Duodenal mucosa (tissue), 2 donors: ENCODE measurements at regions not wholly inside any gene's neighbourhood (a gene's known extent, or its start where the extent isn't known, plus 50 kb on each side); places are given as distances from the start of the nearest gene placed in this dataset.
"Not testable (repeated sequence)": the region's sequence is repeated elsewhere in the genome, so short reads cannot be mapped to it uniquely, and the experiment has no call there.

Experiments used
- H3K27ac ChIP-seq: one replicate; pipeline ENCODE4 v1.7.0; 2013; ENCODE audit warnings: low read depth, low read length
- H3K27me3 ChIP-seq, 2 donors: one replicate each; pipeline ENCODE4 v1.7.0; 2013; ENCODE audit warnings: low read length in 2 of 2, control low read depth in 1 of 2; ENCODE audit not compliant: insufficient read depth in 2 of 2, control insufficient read depth in 1 of 2
- H3K36me3 ChIP-seq, 2 donors: one replicate each; pipeline ENCODE4 v1.7.0; 2013; ENCODE audit warnings: low read length in 2 of 2, control low read depth in 1 of 2; ENCODE audit not compliant: insufficient read depth in 2 of 2, control insufficient read depth in 1 of 2
- H3K4me1 ChIP-seq, 2 donors: one replicate each; pipeline ENCODE4 v1.7.0; 2013; ENCODE audit warnings: low read length in 2 of 2, control low read depth in 1 of 2; ENCODE audit not compliant: insufficient read depth in 2 of 2, control insufficient read depth in 1 of 2
- H3K4me3 ChIP-seq, 2 donors: one replicate each; pipeline ENCODE4 v1.7.0; 2013; ENCODE audit warnings: low read length in 2 of 2, low read depth in 1 of 2
- H3K9ac ChIP-seq, 2 donors: one replicate each; pipeline ENCODE4 v1.7.0; 2013; ENCODE audit warnings: low read length in 2 of 2, low read depth in 1 of 2
- H3K9me3 ChIP-seq, 2 donors: one replicate each; pipeline ENCODE4 v1.7.0; 2013; ENCODE audit warnings: low read length in 2 of 2, control low read depth in 1 of 2; ENCODE audit not compliant: control insufficient read depth in 1 of 2

DNA sequence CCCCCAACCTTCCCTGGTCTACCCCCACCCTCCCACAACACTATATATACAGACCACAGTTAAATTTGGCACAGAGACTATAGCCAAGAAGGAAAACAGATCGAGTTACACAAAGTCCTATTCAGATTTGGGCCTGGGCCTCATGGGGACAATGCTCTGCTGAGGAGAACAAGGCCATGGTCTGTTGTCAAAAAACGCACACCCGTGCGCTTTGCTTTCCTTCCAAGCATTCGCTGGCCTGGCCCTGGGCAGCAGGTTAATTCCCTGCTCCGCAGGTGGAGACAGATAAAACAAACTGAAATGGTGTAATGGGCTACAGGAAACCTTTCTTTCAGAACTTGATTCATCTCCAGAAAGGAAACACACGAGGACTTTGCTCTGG is 256.2 kb downstream of the BCL2L11 start:
- not testable (repeated sequence) for H3K27ac ChIP-seq, H3K9me3 ChIP-seq, H3K4me1 ChIP-seq, H3K27me3 ChIP-seq, H3K36me3 ChIP-seq, H3K4me3 ChIP-seq, H3K9ac ChIP-seq

DNA sequence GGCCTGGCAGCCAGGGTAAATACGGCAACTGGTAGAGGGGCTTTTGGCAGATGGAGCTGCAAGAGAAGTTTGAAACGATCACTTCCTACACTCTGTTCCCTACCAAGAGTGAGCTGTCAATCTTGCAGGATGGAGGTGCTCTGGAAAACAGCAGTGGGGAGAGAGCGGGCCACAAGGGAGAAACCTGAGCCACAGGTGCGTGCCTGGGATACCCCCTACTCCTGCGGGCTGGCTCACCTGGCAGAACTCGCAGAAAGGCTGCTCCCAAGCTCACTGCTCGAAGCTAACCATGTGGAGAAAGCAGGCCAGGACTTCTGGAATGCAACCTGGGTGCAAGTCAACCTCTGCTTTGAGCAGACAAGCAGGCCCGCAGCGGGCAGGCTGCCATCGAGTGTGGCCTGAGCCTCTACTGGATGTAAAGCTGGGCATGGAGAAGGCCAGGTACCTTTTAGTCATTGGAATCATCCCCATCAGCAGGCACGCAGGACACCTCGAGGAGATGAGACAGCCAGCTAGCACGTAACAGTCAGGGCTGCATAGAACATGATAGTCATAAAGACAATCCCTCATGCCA is 256.8 kb downstream of the BCL2L11 start:
- H3K9me3 ChIP-seq, H3K27me3 ChIP-seq, H3K27ac ChIP-seq, H3K4me1 ChIP-seq, H3K36me3 ChIP-seq, H3K9ac ChIP-seq, H3K4me3 ChIP-seq: not testable (repeated sequence)

DNA sequence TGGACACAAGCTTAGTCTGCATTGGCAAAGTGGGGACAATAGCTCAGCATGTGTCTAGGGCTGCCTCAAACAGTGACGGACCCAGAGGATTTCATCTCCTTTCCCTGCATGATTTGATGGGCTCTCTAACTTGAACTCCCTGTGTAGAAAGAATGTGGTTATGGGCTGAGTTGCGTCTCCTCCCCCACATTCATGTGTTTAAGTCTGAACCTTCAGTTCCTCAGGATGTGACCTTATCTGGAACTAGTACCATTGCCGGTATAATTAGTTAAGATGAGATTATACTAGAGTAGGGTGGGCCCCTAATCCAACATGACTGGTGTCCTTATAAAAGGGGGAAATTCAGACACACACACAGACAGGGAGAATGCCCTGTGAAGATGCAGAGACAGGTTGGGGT is 257.6 kb downstream of the BCL2L11 start:
- H3K27me3 ChIP-seq, H3K36me3 ChIP-seq, H3K27ac ChIP-seq, H3K9me3 ChIP-seq, H3K4me1 ChIP-seq, H3K9ac ChIP-seq, H3K4me3 ChIP-seq: not testable (repeated sequence)

DNA sequence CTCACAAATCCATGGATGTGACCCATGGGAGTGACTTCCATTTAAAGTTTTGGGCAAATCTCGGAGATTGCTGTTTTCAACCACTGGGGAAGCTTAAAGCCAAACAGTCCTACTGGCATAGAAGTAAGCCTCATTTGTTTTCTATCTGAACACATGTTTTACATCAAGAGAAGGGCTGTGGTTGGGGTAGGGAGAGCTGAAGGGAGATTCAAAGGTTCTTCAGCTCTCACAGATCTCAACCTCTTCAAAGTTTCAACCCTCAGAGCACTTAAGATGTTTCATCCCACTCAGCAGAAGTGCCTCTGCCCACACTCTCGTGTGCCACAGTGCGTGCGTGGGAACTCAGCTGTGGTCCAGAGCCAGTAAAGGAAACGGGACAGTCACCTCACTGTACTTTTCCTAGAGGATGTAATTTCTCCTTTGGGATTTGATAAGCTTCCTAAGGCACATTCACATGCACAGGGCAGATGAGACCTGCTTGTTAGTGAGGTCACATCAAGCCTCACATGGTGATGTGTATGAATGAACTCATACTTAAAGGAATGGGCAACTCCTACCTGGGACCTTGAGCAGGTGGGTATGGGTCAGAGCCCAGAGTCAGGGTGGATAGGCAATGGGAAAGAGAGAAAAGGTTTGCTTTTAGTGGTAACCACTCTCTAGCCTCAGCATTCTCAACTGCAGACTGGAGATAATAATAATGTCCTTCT is 260.2 kb downstream of the BCL2L11 start:
- not testable (repeated sequence) for H3K27me3 ChIP-seq, H3K36me3 ChIP-seq, H3K27ac ChIP-seq, H3K4me3 ChIP-seq, H3K9ac ChIP-seq, H3K9me3 ChIP-seq, H3K4me1 ChIP-seq

DNA sequence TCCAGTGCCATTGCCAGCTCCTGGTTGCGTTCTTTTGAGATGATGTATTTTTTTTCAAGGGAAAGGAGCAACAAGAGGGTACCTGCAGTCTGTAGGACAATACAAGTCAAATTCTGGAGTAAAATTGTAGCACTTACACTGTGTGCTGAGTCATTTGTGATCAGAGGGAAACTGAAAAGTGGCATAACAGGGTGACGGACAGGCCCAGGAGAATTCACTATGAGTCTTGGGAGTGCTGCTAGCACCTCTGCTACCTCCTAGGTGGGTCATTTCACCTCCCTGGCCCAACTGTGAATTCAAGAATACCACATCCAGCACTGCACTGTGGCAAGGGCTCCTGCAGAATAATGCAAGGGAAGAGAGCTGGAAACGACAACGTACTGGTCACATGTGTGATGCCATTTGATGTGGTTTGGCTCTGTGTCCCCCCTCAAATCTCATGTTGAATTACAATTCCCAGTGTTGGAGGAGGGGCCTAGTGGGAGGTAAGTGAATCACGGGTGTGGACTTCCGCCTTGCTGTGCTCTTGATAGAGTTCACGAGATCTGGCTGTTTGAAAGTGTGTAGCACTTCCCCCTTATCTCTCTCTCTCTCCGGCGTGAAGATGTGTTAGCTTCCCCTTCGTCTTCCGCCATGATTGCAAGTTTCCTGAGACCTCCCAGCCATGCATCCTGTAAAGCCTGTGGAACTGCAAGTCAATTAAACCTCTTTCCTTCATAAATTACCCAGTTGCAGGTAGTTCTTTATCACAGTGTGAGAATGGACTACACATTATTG is 261.0 kb downstream of the BCL2L11 start:
- not testable (repeated sequence) for H3K4me3 ChIP-seq, H3K27ac ChIP-seq, H3K36me3 ChIP-seq, H3K9me3 ChIP-seq, H3K9ac ChIP-seq, H3K27me3 ChIP-seq, H3K4me1 ChIP-seq

DNA sequence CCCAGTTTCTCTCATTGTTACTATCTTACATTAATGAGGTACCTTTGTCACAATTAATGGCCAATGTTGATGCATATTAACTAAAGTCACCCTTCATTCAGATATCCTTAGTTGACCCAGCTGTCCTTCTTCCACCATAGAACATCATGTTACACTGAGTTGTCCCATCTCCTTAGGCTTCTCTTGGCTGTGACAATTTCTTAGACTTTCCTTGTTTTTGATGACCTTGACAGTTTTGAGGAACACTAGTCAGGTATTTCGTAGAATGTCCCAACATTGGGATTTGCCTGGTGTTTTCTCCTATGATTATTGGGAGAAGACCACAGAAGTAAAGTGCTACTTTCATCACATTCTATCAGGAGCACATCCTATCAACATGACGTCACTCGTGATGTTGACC is 261.8 kb downstream of the BCL2L11 start:
- H3K4me3 ChIP-seq, H3K36me3 ChIP-seq, H3K4me1 ChIP-seq, H3K27me3 ChIP-seq, H3K9ac ChIP-seq, H3K27ac ChIP-seq, H3K9me3 ChIP-seq: not testable (repeated sequence)

DNA sequence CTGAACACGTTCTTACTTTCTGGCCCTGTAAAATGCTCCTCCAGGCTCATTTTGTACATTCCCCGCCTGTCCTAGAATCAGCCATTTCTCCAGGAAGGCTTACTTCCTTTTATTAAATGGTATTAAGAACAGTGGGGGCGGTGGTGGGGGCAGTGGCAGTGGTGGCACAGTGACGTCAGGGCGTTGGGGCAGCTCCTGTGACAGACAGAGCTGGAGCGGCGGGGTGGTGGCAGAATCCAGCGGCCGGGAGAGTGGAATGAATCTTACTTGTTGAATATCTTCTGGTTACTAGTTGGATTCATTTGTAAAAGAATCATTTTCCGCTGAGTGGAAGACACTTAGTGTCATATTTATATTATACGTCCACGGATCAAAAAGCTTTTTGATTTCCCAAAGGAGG is 262.6 kb downstream of the BCL2L11 start:
- H3K27me3 ChIP-seq, H3K27ac ChIP-seq, H3K9ac ChIP-seq, H3K9me3 ChIP-seq, H3K4me1 ChIP-seq, H3K4me3 ChIP-seq, H3K36me3 ChIP-seq: not testable (repeated sequence)

DNA sequence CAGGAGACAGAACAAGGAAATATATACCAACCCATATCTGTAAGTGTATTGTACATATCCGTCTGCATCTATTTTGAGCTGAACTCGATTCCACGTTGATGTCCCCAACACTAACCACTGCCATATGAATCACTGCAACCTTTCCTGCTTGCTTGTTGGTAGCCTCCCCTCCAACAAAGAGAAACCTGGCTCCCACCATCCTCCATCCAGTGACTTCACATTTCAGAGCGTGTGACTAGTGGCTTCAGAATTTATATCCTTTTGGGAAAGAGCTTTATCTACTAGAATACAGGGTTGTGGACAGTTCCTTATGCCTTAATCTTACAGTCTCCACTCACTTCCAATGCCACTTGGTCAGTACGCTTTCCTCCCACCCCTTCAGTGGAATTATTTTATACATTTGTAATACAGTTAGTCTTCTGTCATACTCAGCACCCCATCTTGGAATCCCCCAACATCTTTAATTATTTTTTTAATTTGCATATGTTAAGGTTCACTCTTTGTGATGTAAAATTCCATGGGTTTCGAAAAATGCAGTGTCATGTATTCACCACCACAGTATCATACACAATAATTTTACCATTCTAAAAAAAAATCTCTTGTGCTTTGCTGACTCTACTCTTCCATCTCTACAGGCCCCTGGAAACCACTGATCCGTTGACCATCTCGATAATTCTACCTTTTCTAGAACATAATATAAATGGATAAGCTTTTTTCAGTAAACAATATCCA is 264.7 kb downstream of the BCL2L11 start:
- H3K4me1 ChIP-seq, H3K9me3 ChIP-seq, H3K27ac ChIP-seq, H3K36me3 ChIP-seq, H3K4me3 ChIP-seq, H3K27me3 ChIP-seq, H3K9ac ChIP-seq: not testable (repeated sequence)

DNA sequence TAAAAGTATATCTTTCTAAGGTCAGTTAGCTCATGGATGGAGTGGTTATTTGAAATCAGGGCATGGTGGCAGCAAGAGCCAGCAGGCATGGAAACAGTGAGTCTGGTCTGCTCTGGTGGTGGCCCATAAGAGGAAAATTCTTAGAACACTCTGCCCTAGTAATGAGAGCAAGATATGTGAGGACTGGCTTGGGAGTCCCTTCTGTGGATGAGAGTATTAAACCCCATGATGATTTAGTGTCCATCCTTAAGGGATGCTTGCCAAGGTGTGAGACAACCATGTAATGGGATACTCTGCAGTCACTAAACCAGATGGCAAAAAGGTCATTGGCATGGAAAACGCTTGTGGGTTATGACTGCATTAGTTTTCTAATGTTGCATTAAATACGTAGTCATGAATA is 269.9 kb downstream of the BCL2L11 start:
- not testable (repeated sequence) for H3K9ac ChIP-seq, H3K27me3 ChIP-seq, H3K4me3 ChIP-seq, H3K4me1 ChIP-seq, H3K36me3 ChIP-seq, H3K9me3 ChIP-seq, H3K27ac ChIP-seq

DNA sequence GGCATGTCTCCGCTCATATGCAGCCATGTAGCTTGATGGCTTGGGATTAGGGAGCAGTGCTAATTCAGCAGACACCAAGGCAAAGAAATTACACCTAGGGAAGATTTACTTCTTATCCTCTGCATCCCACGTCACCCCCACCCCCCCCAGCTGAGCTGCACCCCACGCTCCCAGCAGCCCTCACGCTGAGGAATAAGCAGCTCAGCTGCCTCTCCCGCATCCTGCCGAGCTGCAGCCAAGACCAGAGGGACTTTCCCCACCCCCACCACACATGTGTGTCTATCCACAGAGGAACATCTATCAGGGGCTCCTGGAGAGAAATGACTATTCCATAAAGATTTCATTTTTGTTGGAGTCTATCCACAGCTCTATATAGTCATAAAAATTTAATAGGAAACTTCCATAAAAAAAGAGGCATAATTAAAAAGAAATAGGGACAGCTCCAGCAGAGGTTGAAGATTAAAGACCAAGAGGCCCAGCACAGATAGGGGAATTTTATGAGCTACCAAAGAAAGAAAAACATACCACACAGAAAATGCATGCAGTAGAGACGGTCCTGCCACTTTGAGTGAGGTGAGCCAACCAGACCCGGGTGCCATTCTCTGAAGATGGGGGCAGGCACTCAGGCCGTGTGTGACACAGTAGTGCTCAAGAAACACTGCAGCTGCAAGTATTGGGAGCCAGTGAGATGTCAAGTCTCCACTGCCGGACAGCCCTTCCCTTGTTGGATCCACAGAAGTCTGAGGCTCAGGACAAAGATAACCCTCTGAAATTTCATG is 274.8 kb downstream of the BCL2L11 start:
- not testable (repeated sequence) for H3K9me3 ChIP-seq, H3K9ac ChIP-seq, H3K36me3 ChIP-seq, H3K4me3 ChIP-seq, H3K27ac ChIP-seq, H3K27me3 ChIP-seq, H3K4me1 ChIP-seq
